ENCODE measurements at regions not wholly inside any gene's neighbourhood (a gene's known extent, or its start where the extent isn't known, plus 50 kb on each side); places are given as distances from the start of the nearest gene placed in this dataset.

GRCh38 chr6:14876778-14877613 is 368.9 kb upstream of the JARID2 start:
- TF ChIP-seq CTCF (IDR thresholded peaks at IDR 0.05; ENCODE audit: insufficient read depth, low read length, poor library complexity, severe bottlenecking) (no peak), EZH2phosphoT487 (conservative IDR thresholded peaks at IDR 0.05; ENCODE audit: low read length) (no peak)
